ENCODE measurements at regions not wholly inside any gene's neighbourhood (a gene's known extent, or its start where the extent isn't known, plus 50 kb on each side); places are given as distances from the start of the nearest gene placed in this dataset.

DNA sequence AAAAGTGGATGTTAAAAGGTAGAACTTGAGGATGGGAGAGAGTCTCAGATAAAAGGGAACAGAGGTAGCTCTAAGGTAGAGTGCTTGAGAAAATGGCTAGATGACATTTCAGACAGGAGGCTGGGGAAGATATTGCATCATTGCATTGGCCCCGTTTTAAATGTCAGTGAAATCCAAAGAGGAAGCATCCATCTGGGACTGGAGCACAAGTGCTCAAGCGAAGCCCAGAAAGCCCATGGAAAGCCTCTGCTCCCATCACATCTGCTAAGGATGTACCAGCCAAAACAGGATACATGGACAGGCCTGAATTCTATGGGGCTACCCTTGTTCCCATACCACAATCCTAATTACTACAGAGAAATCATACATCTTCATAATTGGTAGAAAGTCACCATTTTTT is 581.5 kb upstream of the TMEM132C start:
- Histone ChIP-seq H3K4me3 (no peak overlapping the region), H3K27ac (no peak overlapping the region)
- DNase-seq (ENCODE audit: low spot score): no peak
- TF ChIP-seq, protein P1, sequence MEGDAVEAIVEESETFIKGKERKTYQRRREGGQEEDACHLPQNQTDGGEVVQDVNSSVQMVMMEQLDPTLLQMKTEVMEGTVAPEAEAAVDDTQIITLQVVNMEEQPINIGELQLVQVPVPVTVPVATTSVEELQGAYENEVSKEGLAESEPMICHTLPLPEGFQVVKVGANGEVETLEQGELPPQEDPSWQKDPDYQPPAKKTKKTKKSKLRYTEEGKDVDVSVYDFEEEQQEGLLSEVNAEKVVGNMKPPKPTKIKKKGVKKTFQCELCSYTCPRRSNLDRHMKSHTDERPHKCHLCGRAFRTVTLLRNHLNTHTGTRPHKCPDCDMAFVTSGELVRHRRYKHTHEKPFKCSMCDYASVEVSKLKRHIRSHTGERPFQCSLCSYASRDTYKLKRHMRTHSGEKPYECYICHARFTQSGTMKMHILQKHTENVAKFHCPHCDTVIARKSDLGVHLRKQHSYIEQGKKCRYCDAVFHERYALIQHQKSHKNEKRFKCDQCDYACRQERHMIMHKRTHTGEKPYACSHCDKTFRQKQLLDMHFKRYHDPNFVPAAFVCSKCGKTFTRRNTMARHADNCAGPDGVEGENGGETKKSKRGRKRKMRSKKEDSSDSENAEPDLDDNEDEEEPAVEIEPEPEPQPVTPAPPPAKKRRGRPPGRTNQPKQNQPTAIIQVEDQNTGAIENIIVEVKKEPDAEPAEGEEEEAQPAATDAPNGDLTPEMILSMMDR (IDR thresholded peaks at IDR 0.05): no peak

- no peak for DNase-seq (ENCODE audit: low spot score)
- no peak overlapping the region for H3K4me3 ChIP-seq
- H3K27ac ChIP-seq: no peak overlapping the region
- TF ChIP-seq, protein P1 (IDR thresholded peaks at IDR 0.05): no peak
These were observed 581.0 kb upstream of the TMEM132C start for GRCh38 chr12:127685931-127686330.

GRCh38 chr12:127687181-127687580 is 579.8 kb upstream of the TMEM132C start:
- H3K27ac ChIP-seq: no peak overlapping the region
- DNase-seq (ENCODE audit: low spot score): no peak
- no peak overlapping the region for H3K4me3 ChIP-seq
- TF ChIP-seq, protein P1 (IDR thresholded peaks at IDR 0.05): no peak

- Histone ChIP-seq H3K4me3 (no peak overlapping the region), H3K27ac (no peak overlapping the region)
- TF ChIP-seq, protein P1 (IDR thresholded peaks at IDR 0.05): no peak
- DNase-seq (ENCODE audit: low spot score): no peak
These were observed 578.0 kb upstream of the TMEM132C start for GRCh38 chr12:127688906-127689428.

DNA sequence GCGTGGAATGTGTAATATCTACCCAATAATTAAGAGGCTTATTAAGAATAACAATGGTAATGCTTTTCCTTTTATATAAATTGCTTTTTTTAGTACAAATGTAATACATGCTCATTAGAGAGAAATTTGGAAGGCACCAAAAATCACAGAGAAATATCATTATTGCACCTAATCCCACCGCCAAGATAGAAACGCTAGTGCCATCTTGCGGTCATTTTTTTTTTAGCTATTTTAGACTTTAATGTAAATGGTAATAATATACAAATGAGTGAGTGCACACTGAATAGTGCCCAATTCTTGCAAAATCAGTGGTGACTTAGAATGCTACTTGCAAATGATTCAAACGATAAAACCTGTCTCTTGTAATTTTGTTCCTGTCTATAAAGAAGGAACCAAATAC is 576.8 kb upstream of the TMEM132C start:
- Histone ChIP-seq H3K27ac (no peak overlapping the region), H3K4me3 (no peak overlapping the region)
- no peak for DNase-seq (ENCODE audit: low spot score)
- TF ChIP-seq, protein P1 (IDR thresholded peaks at IDR 0.05): no peak

DNA sequence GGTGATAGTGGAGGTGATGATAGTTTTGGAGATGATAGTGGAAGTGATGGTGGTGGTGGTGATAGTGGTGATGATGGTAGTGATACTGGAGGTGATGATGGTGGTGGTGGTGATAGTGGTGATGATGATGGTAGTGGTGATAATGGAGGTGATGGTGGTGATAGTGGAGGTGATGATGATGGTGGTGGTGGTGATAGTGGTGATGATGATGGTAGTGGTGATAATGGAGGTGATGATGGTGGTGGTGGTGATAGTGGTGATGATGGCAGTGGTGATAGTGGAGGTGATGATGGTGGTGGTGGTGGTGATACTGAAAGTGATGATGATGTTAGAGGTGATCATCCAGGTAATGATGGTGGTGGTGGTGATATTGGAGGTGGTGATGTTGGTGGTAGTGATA is 570.0 kb upstream of the TMEM132C start:
- Histone ChIP-seq H3K4me3 (no peak overlapping the region), H3K27ac (no peak overlapping the region)
- DNase-seq (ENCODE audit: low spot score): no peak
- TF ChIP-seq, protein P1 (IDR thresholded peaks at IDR 0.05): no peak

DNA sequence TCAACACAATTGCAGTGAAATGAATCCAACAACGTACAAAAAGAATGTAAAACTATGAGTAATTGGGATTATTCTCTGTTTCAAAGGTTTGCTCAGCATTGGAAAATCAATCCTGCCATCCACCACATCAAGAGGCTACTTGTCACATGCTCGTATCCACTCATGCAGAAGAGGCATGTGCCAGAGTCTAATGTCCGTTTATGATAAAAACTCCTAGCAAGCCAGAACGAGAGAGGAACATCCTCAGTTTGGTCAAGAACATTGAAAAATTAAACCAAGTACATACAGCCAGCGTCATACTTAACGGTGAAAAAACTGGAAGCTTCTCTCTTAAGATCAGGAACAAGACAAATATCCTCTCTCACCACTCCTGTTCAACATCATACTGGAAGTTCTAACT is 563.9 kb upstream of the TMEM132C start:
- DNase-seq (ENCODE audit: low spot score): no peak
- Histone ChIP-seq H3K4me3 (no peak overlapping the region), H3K27ac (no peak overlapping the region)
- TF ChIP-seq, protein P1 (IDR thresholded peaks at IDR 0.05): no peak

All from coronary artery (tissue), 2 donors.